GM10266 (cell line): ENCODE measurements at regions not wholly inside any gene's neighbourhood (a gene's known extent, or its start where the extent isn't known, plus 50 kb on each side); places are given as distances from the start of the nearest gene placed in this dataset.

ENCODE experiments used
- DNase-seq: peaks from one replicate; pipeline ENCODE4 v3.0.0; 2012; ENCODE audit errors: extremely low spot score
- TF ChIP-seq, protein P1 (sequence below): IDR thresholded peaks from 2 replicates; pipeline ENCODE4 v1.5.1; 2012; ENCODE audit warnings: mild to moderate bottlenecking, low read depth; ENCODE audit not compliant: control insufficient read depth, insufficient read depth; ENCODE audit errors: missing control alignments

DNA sequence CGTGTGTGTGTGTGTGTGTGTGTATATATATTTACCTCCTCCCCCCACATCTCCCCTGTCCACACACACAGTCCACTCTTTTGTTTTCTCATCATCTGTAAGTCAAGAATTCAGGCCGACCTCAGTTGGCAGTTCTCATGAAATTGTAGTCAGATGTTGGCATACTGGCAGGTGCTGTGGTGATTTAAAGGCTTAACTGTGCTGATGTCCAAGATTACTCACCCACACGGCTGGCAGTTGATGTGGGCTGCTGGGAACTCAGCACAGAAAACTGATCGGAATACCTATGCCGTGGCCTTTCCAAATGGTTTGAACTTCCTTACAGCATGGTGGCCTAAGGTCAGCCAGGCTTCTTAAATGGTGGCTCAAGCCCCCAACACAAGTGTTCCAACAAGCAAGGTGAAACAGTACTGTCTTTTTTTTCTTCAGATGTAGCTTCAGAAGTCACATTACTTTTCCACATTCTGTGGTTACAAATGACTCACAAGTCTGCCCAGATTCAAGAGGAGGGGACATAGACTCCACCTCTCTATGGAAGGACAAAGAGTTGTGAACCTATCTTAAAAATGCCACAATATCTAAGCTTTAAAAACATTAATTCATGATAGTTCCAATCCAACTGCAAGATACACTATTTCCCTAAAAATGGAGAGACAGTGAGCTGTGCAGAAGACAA, 198.5 kb upstream of the HS3ST4 start:
- TF ChIP-seq, protein P1, sequence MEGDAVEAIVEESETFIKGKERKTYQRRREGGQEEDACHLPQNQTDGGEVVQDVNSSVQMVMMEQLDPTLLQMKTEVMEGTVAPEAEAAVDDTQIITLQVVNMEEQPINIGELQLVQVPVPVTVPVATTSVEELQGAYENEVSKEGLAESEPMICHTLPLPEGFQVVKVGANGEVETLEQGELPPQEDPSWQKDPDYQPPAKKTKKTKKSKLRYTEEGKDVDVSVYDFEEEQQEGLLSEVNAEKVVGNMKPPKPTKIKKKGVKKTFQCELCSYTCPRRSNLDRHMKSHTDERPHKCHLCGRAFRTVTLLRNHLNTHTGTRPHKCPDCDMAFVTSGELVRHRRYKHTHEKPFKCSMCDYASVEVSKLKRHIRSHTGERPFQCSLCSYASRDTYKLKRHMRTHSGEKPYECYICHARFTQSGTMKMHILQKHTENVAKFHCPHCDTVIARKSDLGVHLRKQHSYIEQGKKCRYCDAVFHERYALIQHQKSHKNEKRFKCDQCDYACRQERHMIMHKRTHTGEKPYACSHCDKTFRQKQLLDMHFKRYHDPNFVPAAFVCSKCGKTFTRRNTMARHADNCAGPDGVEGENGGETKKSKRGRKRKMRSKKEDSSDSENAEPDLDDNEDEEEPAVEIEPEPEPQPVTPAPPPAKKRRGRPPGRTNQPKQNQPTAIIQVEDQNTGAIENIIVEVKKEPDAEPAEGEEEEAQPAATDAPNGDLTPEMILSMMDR, result no peak
- DNase-seq, result no peak

DNA sequence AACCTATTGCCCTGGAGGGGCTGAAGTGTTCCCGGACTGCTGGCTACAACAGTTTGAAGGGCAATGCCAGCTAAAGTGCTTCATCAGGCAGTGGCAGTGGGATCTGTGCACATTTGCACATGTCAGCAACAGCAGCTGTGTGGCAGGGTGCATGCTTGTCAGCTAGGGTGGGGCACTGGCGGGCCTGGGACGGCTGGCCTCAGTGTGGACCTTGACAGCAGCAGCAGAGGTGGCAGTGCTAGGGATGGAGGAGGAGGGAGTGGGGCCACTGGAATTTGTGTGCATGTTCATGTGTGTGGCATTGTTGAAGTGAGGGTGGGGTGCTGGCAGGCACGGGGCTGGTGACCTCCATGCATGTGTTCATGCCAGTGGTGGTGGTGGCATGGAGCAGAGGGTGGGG, 203.3 kb upstream of the HS3ST4 start:
- TF ChIP-seq, protein P1, result no peak
- no peak for DNase-seq

DNA sequence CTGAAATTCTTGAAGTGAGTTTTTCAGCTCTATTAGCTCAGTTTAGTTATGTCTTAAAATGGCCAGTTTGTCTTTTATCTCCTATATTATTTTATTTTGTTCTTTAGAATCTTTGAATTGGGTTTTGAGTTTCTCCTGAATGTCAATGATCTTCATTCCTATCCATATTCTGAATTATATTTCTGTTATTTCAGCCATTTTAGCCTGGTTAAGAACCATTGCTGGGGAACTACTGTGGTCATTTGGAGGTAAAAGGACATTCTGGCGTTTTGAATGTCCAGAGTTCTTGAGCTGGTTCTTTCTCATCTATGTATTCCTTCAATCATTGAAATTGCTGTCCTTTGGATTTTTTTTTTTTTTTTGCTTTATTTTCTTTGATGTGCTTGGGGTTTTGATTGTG, 203.9 kb upstream of the HS3ST4 start:
- no peak for DNase-seq
- TF ChIP-seq, protein P1, result no peak

DNA sequence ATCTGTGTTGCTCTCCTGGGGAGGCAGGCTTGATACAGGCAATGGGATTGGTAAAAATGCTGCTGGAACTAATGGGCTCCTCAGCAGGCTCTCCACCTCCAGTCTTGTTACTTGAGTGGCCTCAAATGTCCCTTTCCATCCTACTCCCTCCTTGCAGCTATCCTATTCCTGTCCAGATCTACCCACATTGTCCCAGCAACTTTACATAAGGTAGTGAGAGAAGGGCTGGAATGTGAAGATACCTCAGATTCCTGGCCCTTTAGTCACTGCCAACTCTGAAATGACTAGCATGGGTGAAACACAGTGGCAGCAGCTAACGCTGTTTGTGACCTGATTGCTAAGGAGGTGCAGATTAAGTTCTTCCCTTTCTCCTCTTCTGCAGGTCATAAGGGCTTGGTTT, 210.1 kb upstream of the HS3ST4 start:
- TF ChIP-seq, protein P1, result no peak
- no peak for DNase-seq

DNA sequence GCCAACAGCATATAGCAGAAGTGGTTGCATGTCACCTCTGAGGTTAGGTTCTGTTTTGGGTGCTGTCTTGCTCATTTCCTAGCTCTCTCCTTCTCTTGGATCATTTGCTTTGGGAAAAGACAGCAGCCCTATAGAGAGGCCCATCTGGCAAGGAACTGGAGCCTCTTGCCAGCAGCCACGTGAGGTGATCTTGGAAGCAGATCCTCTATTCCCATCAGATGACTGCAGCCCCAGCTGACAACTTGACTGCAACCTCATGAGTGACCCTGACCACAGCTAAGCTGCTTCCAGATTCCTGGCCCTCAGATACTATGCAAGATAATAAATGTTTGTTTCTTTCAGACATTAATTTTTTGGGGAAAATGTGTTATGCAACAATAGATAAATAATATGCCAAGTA, 213.3 kb upstream of the HS3ST4 start:
- TF ChIP-seq, protein P1, result no peak
- DNase-seq, result no peak

DNA sequence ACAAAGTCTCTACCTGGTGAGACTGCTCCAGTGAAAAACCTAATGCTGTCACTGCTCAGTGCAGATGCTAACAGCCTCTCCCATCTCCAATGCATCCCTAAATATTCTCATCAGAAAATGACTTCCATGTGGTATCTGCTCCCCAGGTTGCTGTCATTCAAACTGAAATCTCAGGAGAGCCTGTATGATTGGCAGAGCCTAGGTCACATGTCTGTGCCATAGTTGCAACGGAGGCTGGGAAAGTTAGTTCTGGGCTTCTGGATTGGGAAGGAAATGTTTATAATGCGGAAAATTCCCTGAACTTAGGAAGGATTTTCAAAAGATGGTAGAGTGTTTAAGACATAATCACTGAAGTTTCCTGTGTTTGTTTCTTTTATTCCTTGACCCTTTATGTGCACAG, 206.4 kb upstream of the ZKSCAN2 start:
- DNase-seq, result no peak
- TF ChIP-seq, protein P1, result no peak

DNA sequence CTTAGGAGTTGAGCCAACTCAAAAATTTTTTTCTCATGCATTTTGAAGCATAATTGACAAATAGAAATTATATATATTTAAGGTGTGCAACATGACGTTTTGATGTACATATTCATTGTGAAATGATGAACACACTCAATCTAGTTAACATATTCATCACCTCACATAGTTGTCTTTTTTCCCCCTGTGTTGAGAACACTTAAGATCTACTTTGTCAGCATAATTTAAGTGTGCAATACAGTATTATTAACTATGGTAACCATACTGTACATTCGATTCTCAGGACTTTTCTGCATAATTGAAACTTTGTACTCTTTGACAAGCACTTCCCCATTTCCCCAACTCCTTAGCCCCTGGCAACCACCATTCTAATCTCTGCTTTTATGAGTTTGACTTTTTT, 192.2 kb upstream of the ZKSCAN2 start:
- no peak for DNase-seq
- TF ChIP-seq, protein P1, result no peak
